GDM1 (cell line): ENCODE measurements at regions not wholly inside any gene's neighbourhood (a gene's known extent, or its start where the extent isn't known, plus 50 kb on each side); places are given as distances from the start of the nearest gene placed in this dataset.

ENCODE experiments used
- DNase-seq: peaks from one replicate; lab custom pipeline; 2025; lab: John Stamatoyannopoulos, UW

DNA sequence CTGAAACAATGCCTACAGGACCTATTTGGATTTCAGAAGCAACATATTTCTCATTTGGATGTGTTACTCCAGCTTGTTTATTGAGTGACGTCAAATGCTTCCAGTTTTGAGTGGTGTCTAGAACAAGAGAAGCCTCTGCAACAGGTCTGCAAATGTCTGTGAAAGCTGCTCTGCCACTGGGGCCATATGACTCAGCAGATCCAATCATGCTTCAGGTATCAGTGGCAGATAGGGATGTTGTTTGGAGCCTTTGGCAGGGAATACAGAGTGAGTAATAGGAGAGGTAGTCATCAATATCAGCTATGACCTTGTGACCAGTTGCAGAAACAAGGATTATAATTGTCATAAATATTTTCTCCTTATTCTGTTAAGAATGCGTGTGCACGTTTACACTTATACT, 141.1 kb upstream of the ZXDA start:
- DNase-seq = no peak

DNA sequence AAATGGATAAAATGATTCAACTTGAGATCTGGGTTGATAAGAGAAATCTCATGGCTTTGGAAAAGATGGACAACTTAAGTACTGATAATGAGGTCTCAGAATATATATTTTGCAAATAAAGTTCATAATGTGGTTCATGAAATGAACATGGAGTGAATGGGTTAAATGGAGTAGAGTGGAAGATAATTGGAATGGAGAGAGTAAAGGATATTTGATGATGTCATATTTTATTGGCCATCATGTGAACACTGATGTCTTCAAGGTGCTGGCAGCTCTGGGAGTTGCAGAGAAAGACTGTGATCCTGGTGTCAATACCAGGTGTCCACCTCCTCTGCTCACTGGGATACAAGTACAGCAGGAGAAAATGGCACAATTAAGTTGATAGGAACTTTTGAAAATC, 133.9 kb upstream of the ZXDA start:
- no peak for DNase-seq

DNA sequence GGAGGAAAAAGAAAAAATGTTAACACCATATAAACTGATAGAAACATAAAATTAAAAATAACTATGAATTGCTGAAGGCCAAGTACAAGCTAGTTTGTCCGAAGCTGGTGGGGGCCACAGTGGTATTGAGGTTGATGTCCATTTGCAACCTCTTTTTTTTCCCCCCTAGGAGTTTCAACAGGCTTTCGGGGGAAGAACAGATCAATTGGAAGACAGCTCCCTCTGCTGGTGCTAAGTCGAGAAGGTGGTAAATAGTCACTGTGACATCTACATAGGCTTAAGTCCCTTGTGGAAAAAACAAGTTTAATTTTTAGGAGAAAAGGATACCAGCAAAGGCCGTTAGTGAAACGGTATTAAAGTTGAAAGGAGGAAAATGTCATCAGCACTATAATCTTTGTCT, 115.7 kb upstream of the ZXDA start:
- peak; percentile 2 for DNase-seq

DNA sequence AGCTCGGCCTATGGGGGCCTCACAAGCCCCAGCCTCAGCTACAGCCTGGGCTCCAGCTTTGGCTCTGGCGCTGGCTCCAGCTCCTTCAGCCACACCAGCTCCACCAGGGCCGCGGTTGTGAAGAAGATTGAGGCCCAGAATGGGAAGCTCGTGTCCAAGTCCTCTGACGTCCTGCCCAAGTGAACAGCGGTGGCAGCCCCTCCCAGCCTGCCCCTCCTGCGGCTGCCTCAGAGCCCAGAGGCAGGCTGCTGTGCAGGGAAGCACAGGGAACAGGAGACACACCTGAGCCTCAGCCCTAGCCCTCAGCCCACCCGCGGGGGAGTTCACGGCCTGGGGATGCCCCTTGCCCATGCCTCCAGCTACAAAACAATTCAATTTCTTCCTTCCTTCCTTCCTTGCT, 75.7 kb upstream of the ZXDA start:
- no peak for DNase-seq

DNA sequence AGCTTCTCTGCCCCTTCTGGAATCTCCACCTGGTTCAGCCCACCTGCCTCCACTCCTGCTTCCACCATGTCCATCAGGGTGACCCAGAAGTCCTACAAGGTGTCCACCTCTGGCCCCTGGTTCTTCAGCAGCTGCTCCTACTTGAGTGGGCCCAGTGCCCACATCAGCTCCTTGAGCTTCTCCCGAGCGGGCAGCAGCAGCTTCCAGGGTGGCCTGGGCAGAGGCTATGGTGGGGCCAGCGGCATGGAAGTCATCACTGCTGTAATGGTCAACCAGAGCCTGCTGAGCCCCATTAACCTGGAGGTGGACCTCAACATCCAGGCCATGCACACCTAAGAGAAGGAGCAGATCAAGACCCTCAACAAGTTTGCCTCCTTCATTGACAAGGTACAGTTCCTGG, 74.4 kb upstream of the ZXDA start:
- no peak for DNase-seq

DNA sequence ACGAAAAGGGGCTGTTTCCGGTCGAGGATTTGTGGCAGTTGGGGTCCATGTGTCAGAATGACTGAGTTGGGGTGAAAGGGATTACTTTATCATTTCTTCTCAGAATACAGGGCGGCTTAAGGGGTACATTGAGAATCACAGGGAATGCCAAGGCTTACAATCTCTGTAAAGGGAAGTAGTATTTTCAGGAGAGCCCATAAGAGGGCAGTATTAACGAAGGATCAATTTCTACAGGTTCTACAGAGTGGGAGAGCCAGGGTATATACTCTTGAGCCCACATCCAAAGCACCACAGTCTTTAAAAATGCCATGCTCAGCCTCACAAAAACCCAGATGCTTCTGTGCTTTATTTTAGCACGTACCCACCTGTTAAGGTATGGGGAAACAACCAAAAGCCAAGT, 67.7 kb upstream of the ZXDA start:
- no peak for DNase-seq

DNA sequence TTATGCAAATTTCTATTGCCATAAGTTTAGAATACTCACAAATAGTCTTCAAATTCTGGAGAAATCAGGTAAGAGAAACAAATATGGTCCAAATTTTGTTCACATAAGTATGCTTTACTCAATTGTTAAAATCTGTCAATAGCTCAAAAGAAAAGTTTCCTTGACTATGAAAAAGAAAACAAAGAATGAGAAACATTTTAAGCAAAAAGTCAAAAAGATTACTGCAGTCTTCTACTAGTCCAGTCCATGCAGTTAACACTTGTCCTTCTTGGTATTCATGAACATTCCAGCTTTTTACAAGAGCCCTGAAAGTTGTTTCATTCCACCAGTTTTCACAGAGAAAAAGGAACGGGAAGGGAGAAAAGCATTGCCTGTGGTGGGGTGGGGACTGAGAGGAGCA, 54.7 kb upstream of the ZXDA start:
- no peak for DNase-seq
